ENCODE measurements at regions not wholly inside any gene's neighbourhood (a gene's known extent, or its start where the extent isn't known, plus 50 kb on each side); places are given as distances from the start of the nearest gene placed in this dataset.

GRCh38 chr1:57796616-57797015, 372.8 kb upstream of the DAB1 start:
- Histone ChIP-seq H3K36me3 (no peaks in the 10 kb centered on the region), H3K4me1 (no peaks in the 10 kb centered on the region), H3K27me3 (no peaks in the 10 kb centered on the region), H3K4me3 (no peak overlapping the region), H3K27ac (no peak overlapping the region), H3K9me3 (no peaks in the 10 kb centered on the region)
- no peak for DNase-seq (ENCODE audit: extremely low spot score in 2 of 2)
- TF ChIP-seq CTCF (IDR thresholded peaks at IDR 0.05) = no peak
- no peak for TF ChIP-seq POLR2AphosphoS5 (IDR thresholded peaks at IDR 0.05; ENCODE audit: insufficient read depth in 1 of 2, low read depth in 1 of 2)
- TF ChIP-seq POLR2A (IDR thresholded peaks at IDR 0.05) = no peak
- intact Hi-C loops (cut with DNase I) = no loop called here

- TF ChIP-seq CTCF (IDR thresholded peaks at IDR 0.05) (no peak), POLR2A (IDR thresholded peaks at IDR 0.05) (no peak), POLR2AphosphoS5 (IDR thresholded peaks at IDR 0.05; ENCODE audit: insufficient read depth in 1 of 2, low read depth in 1 of 2) (no peak)
- H3K27ac ChIP-seq = no peak overlapping the region
- intact Hi-C loops (cut with DNase I) = no loop called here
Measured at GRCh38 chr1:57795886-57796285, 372.0 kb upstream of the DAB1 start.

GRCh38 chr1:57794078-57794477, 370.2 kb upstream of the DAB1 start:
- TF ChIP-seq POLR2AphosphoS5 (IDR thresholded peaks at IDR 0.05; ENCODE audit: insufficient read depth in 1 of 2, low read depth in 1 of 2) = no peak
- TF ChIP-seq CTCF (IDR thresholded peaks at IDR 0.05) = no peak
- no peak overlapping the region for H3K27ac ChIP-seq
- no peaks in the 10 kb centered on the region for H3K4me1 ChIP-seq
- no peaks in the 10 kb centered on the region for H3K36me3 ChIP-seq
- H3K27me3 ChIP-seq = no peaks in the 10 kb centered on the region
- intact Hi-C loops (cut with DNase I) = no loop called here
- H3K4me3 ChIP-seq = no peak overlapping the region
- no peak for DNase-seq (ENCODE audit: extremely low spot score in 2 of 2)
- H3K9me3 ChIP-seq = no peaks in the 10 kb centered on the region

More at GRCh38 chr1:57795886-57796285, 372.0 kb upstream of the DAB1 start:
- Histone ChIP-seq H3K36me3 (no peaks in the 10 kb centered on the region), H3K4me1 (no peaks in the 10 kb centered on the region), H3K4me3 (no peak overlapping the region), H3K27me3 (no peaks in the 10 kb centered on the region), H3K9me3 (no peaks in the 10 kb centered on the region)
- no peak for DNase-seq (ENCODE audit: extremely low spot score in 2 of 2)

- intact Hi-C loops (cut with DNase I) = no loop called here
- Histone ChIP-seq H3K4me3 (no peak overlapping the region), H3K27me3 (no peaks in the 10 kb centered on the region), H3K27ac (no peak overlapping the region), H3K36me3 (no peaks in the 10 kb centered on the region), H3K4me1 (no peaks in the 10 kb centered on the region), H3K9me3 (no peaks in the 10 kb centered on the region)
- TF ChIP-seq POLR2A (IDR thresholded peaks at IDR 0.05) (no peak), CTCF (IDR thresholded peaks at IDR 0.05) (no peak), POLR2AphosphoS5 (IDR thresholded peaks at IDR 0.05; ENCODE audit: insufficient read depth in 1 of 2, low read depth in 1 of 2) (no peak)
- DNase-seq (ENCODE audit: extremely low spot score in 2 of 2) = no peak
Measured at GRCh38 chr1:57791497-57791896, 367.6 kb upstream of the DAB1 start.

- no peaks in the 10 kb centered on the region for H3K27me3 ChIP-seq
- H3K4me3 ChIP-seq = no peak overlapping the region
- no peaks in the 10 kb centered on the region for H3K36me3 ChIP-seq
- H3K27ac ChIP-seq = no peak overlapping the region
- DNase-seq (ENCODE audit: extremely low spot score in 2 of 2) = no peak
- no peaks in the 10 kb centered on the region for H3K4me1 ChIP-seq
- intact Hi-C loops (cut with DNase I) = no loop called here
- TF ChIP-seq CTCF (IDR thresholded peaks at IDR 0.05) (no peak), POLR2A (IDR thresholded peaks at IDR 0.05) (no peak), POLR2AphosphoS5 (IDR thresholded peaks at IDR 0.05; ENCODE audit: insufficient read depth in 1 of 2, low read depth in 1 of 2) (no peak)
- H3K9me3 ChIP-seq = no peaks in the 10 kb centered on the region
Measured at GRCh38 chr1:57789936-57790335, 366.1 kb upstream of the DAB1 start.

All from vagina (tissue), 2 donors.